SK-N-SH (cell line): ENCODE measurements at regions not wholly inside any gene's neighbourhood (a gene's known extent, or its start where the extent isn't known, plus 50 kb on each side); places are given as distances from the start of the nearest gene placed in this dataset.

Experiments
- CTCF ChIA-PET: fragments of 300-600, 350-600 bp; formaldehyde crosslinking; extraction: SDS; loops from one replicate; lab custom pipeline; 2021; lab: Yijun Ruan, JAX
- POLR2A ChIA-PET: fragments of 350-600 bp; sonication (Branson Sonifier 250); formaldehyde crosslinking; extraction: SDS; loops from one replicate; lab custom pipeline; 2020; ENCODE audit warnings: antibody characterized with exemption, inconsistent platforms; lab: Yijun Ruan, JAX
- DNase-seq: peaks from one replicate; pipeline ENCODE4 v3.0.0; 2012
- H2AFZ ChIP-seq: fragments of 200-600 bp; sonication (generic); 2 replicates; pipeline ENCODE4 v1.8.1; 2016; ENCODE audit warnings: antibody characterized with exemption, mild to moderate bottlenecking, low read depth
- H3F3A ChIP-seq: fragments of 200-600 bp; sonication (generic); replicated peaks from 2 replicates; pipeline ENCODE3; 2016; ENCODE audit warnings: antibody characterized with exemption, mild to moderate bottlenecking; ENCODE audit not compliant: insufficient read depth
- H3K27ac ChIP-seq, 2 experiments: fragments of 200-500 bp in 1 of 2; fragments of 200-600 bp in 1 of 2; sonication (Bioruptor generic) in 1 of 2; sonication (generic), shearing (Covaris generic) in 1 of 2; 2 replicates each; pipeline versions ENCODE4 v1.5.1 to v1.6.1; 2014 to 2016; ENCODE audit warnings: low read depth in 2 of 2, inconsistent platforms in 1 of 2, low read length in 1 of 2, mild to moderate bottlenecking in 1 of 2, mixed read lengths in 1 of 2
- H3K27me3 ChIP-seq: fragments of 200-600 bp; sonication (generic), shearing (Covaris generic); 2 replicates; pipeline ENCODE4 v1.6.1; 2016; ENCODE audit warnings: mixed run types; ENCODE audit not compliant: insufficient read depth
- H3K36me3 ChIP-seq, 2 experiments: fragments of 200-500 bp in 1 of 2; fragments of 200-600 bp in 1 of 2; sonication (Bioruptor generic) in 1 of 2; sonication (generic) in 1 of 2; replicated peaks in 1 of 2; 2 replicates each; pipeline versions ENCODE3 to v1.5.1; 2014 to 2016; ENCODE audit warnings: low read length in 1 of 2, mild to moderate bottlenecking in 1 of 2; ENCODE audit not compliant: insufficient read depth in 2 of 2, control insufficient read depth in 1 of 2
- H3K4me1 ChIP-seq, 2 experiments: fragments of 200-500 bp in 1 of 2; fragments of 200-600 bp in 1 of 2; sonication (Bioruptor generic) in 1 of 2; sonication (generic), shearing (Covaris generic) in 1 of 2; 2 replicates each; pipeline versions ENCODE4 v1.5.1 to v1.6.1; 2014 to 2016; ENCODE audit warnings: low read depth in 1 of 2, low read length in 1 of 2, mixed run types in 1 of 2; ENCODE audit not compliant: insufficient read depth in 2 of 2, control insufficient read depth in 1 of 2
- H3K4me2 ChIP-seq: fragments of 200-600 bp; sonication (generic), shearing (Covaris generic); 2 replicates; pipeline ENCODE4 v1.6.1; 2017; ENCODE audit warnings: mixed run types
- H3K4me3 ChIP-seq, 2 experiments: fragments of 200-500 bp in 1 of 2; fragments of 200-600 bp in 1 of 2; sonication (Bioruptor generic) in 1 of 2; sonication (generic), shearing (Covaris generic) in 1 of 2; 2 replicates each; pipeline versions ENCODE4 v1.5.1 to v1.8.1; 2014 to 2016; ENCODE audit warnings: low read depth in 2 of 2, inconsistent platforms in 1 of 2, low read length in 1 of 2, mild to moderate bottlenecking in 1 of 2, mixed read lengths in 1 of 2, moderate library complexity in 1 of 2
- H3K79me2 ChIP-seq: fragments of 200-600 bp; sonication (generic); 2 replicates; pipeline ENCODE4 v1.8.1; 2017; ENCODE audit warnings: mild to moderate bottlenecking; ENCODE audit not compliant: insufficient read depth
- H3K9ac ChIP-seq: fragments of 200-600 bp; sonication (generic); 2 replicates; pipeline ENCODE4 v1.6.1; 2017; ENCODE audit warnings: mixed run types
- H3K9me2 ChIP-seq: fragments of 200-600 bp; sonication (generic); 2 replicates; pipeline ENCODE4 v1.6.1; 2017; ENCODE audit warnings: mixed run types
- H3K9me3 ChIP-seq: fragments of 200-600 bp; sonication (generic); 2 replicates; pipeline ENCODE4 v1.6.1; 2017; ENCODE audit warnings: mixed run types, mild to moderate bottlenecking, moderate library complexity
- H4K20me1 ChIP-seq: fragments of 200-600 bp; sonication (generic); 2 replicates; pipeline ENCODE4 v1.6.1; 2017; ENCODE audit warnings: mild to moderate bottlenecking, mixed run types; ENCODE audit not compliant: insufficient read depth
- CHD2 ChIP-seq: fragments of 150-350 bp; IDR thresholded peaks from 2 replicates; pipeline ENCODE4 v1.6.1; 2018; ENCODE audit warnings: low read length; ENCODE audit not compliant: partially characterized antibody
- EP300 ChIP-seq, 2 experiments: IDR thresholded peaks; 2 replicates each; pipeline versions ENCODE4 v1.4.0 to v1.6.1; 2012; ENCODE audit warnings: borderline replicate concordance in 1 of 2, low read depth in 1 of 2, low read length in 1 of 2
- EZH2phosphoT487 ChIP-seq: fragments of 200-600 bp; sonication (generic); IDR thresholded peaks from 2 replicates; pipeline ENCODE4 v1.6.1; 2017; ENCODE audit warnings: low read depth, mixed run types, mild to moderate bottlenecking, antibody characterized with exemption, moderate library complexity, borderline replicate concordance
- FOXJ3 ChIP-seq: sonication (generic); formaldehyde crosslinking; IDR thresholded peaks from 2 replicates; pipeline ENCODE4 v1.5.1; 2020; ENCODE audit warnings: mild to moderate bottlenecking, missing genetic modification reagents
- MEF2A ChIP-seq: IDR thresholded peaks from 2 replicates; pipeline ENCODE4 v1.4.0; 2012; ENCODE audit warnings: low read depth, borderline replicate concordance
- RAD21 ChIP-seq: IDR thresholded peaks from 2 replicates; pipeline ENCODE4 v1.6.1; 2012; ENCODE audit warnings: mild to moderate bottlenecking, low read length
- RXRA ChIP-seq: IDR thresholded peaks from 2 replicates; pipeline ENCODE4 v1.4.0; 2012; ENCODE audit warnings: low read depth, mild to moderate bottlenecking, borderline replicate concordance
- SMC3 ChIP-seq: IDR thresholded peaks from 2 replicates; pipeline ENCODE4 v1.6.1; 2012; ENCODE audit warnings: low read depth, low read length, improper control_type of control experiment
- USF1 ChIP-seq: IDR thresholded peaks from 2 replicates; pipeline ENCODE4 v1.4.0; 2012; ENCODE audit warnings: low read depth, borderline replicate concordance
- YY1 ChIP-seq: IDR thresholded peaks from 2 replicates; pipeline ENCODE4 v1.4.0; 2012; ENCODE audit warnings: low read depth, mild to moderate bottlenecking
- WGBS: methylation state at CpG from one replicate; pipeline ENCODE4 v1.1.6; 2017; ENCODE audit warnings: low lambda C conversion rate; 5-methylcytosine and 5-hydroxymethylcytosine counted together
- TF ChIP-seq, protein P1 (sequence below): fragments of 150-350 bp; IDR thresholded peaks from 2 replicates; pipeline ENCODE4 v1.6.1; 2017; ENCODE audit warnings: antibody characterized with exemption, low read length, low read depth, borderline replicate concordance
- TF ChIP-seq, protein P2 (sequence below): fragments of 200-600 bp; sonication (generic); IDR thresholded peaks from 2 replicates; pipeline ENCODE4 v1.6.1; 2017; ENCODE audit warnings: antibody characterized with exemption, mild to moderate bottlenecking, moderate library complexity

DNA sequence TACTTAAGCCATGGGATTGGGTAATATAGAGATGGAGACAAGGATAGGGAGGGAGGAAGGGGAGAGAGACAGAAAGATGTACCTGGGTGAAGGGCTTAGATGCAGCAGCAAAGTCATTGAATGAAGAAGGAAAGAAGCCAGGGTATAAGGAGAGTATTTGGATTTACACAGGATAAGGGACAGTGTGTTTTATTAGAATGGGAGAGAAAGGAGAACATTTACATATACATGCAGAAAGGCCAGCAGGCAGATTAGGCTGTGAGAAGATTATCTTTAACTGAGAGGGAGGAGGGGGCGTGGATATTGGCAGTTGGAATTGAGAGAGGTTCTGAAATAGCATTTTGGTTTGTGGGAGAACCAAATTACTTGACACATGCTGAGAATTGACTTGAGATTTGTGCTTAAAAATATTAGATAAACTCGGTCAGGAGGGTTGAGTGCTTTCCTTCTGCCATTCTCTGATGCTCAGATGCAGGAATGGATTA lies 161.5 kb upstream of the ZNF804B start (continued):
- TF ChIP-seq EZH2phosphoT487: no peak
- TF ChIP-seq, protein P1, sequence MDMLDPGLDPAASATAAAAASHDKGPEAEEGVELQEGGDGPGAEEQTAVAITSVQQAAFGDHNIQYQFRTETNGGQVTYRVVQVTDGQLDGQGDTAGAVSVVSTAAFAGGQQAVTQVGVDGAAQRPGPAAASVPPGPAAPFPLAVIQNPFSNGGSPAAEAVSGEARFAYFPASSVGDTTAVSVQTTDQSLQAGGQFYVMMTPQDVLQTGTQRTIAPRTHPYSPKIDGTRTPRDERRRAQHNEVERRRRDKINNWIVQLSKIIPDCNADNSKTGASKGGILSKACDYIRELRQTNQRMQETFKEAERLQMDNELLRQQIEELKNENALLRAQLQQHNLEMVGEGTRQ: no peak

- H3F3A ChIP-seq: no peaks in the 10 kb centered on the region
- WGBS: 26% methylated on average over 2 of the region's 2 CpGs
- H3K4me2 ChIP-seq: no peak overlapping the region
These were observed 168.5 kb upstream of the ZNF804B start for GRCh38 chr7:88590963-88591362.

More at GRCh38 chr7:88590963-88591362, 168.5 kb upstream of the ZNF804B start:
- Histone ChIP-seq H3K36me3 (no peaks in the 10 kb centered on the region), H3K27me3 (no peaks in the 10 kb centered on the region), H3K4me3 (no peak overlapping the region), H3K27ac (no peak overlapping the region), H4K20me1 (no peaks in the 10 kb centered on the region), H3K4me1 (no peaks in the 10 kb centered on the region; a peak in 1 of 4 replicates), H3K9ac (no peak overlapping the region), H2AFZ (no peak overlapping the region), H3K79me2 (no peaks in the 10 kb centered on the region), H3K9me2 (no peaks in the 10 kb centered on the region), H3K9me3 (no peaks in the 10 kb centered on the region)
- ChIA-PET POLR2A (no interaction called here), CTCF (interaction anchor here (0.8 to 1.4 kb wide), 2 partner anchors 9 to 43 kb away, joined by 3 read pairs; no protein-coding TSS in a partner anchor)
- DNase-seq: no peak
- no peak for TF ChIP-seq SMC3
- TF ChIP-seq, protein P1: no peak
- TF ChIP-seq MEF2A: no peak
- no peak for TF ChIP-seq EP300 (IDR thresholded peaks at IDR 0.05; ENCODE audit: borderline replicate concordance in 1 of 2, low read depth in 1 of 2, low read length in 1 of 2)
- no peak for TF ChIP-seq CHD2
- TF ChIP-seq YY1: no peak
- TF ChIP-seq, protein P2, sequence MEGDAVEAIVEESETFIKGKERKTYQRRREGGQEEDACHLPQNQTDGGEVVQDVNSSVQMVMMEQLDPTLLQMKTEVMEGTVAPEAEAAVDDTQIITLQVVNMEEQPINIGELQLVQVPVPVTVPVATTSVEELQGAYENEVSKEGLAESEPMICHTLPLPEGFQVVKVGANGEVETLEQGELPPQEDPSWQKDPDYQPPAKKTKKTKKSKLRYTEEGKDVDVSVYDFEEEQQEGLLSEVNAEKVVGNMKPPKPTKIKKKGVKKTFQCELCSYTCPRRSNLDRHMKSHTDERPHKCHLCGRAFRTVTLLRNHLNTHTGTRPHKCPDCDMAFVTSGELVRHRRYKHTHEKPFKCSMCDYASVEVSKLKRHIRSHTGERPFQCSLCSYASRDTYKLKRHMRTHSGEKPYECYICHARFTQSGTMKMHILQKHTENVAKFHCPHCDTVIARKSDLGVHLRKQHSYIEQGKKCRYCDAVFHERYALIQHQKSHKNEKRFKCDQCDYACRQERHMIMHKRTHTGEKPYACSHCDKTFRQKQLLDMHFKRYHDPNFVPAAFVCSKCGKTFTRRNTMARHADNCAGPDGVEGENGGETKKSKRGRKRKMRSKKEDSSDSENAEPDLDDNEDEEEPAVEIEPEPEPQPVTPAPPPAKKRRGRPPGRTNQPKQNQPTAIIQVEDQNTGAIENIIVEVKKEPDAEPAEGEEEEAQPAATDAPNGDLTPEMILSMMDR: no peak
- no peak for TF ChIP-seq RAD21
- TF ChIP-seq USF1: no peak
- TF ChIP-seq FOXJ3: no peak
- TF ChIP-seq RXRA: no peak
